HG02759 (cell line): ENCODE measurements at regions not wholly inside any gene's neighbourhood (a gene's known extent, or its start where the extent isn't known, plus 50 kb on each side); places are given as distances from the start of the nearest gene placed in this dataset.
"Not testable (repeated sequence)": the region's sequence is repeated elsewhere in the genome, so short reads cannot be mapped to it uniquely, and the experiment has no call there.

Experiments used
- ATAC-seq: cut with Tn5 transposase; IDR thresholded peaks from one replicate; pipeline ENCODE4 v1.9.1; 2021; ENCODE audit warnings: mild to moderate bottlenecking, moderate library complexity; ENCODE audit not compliant: unreplicated experiment

GRCh38 chr2:210954386-210954907 is 398.0 kb downstream of the CPS1 start:
- no peak for ATAC-seq

- ATAC-seq: no peak
These were observed 399.2 kb downstream of the CPS1 start for GRCh38 chr2:210955591-210955990.

GRCh38 chr2:210956101-210956500 is 399.7 kb downstream of the CPS1 start:
- no peak for ATAC-seq

- no peak for ATAC-seq
These were observed 404.9 kb downstream of the CPS1 start for GRCh38 chr2:210961249-210961648.

- ATAC-seq: no peak
These were observed 407.0 kb downstream of the CPS1 start for GRCh38 chr2:210963386-210963785.

GRCh38 chr2:210964141-210964764 is 407.9 kb downstream of the CPS1 start:
- no peak for ATAC-seq

- ATAC-seq: no peak
These were observed 409.1 kb downstream of the CPS1 start for GRCh38 chr2:210965472-210965871.

GRCh38 chr2:210966330-210966729 is 409.9 kb downstream of the CPS1 start:
- no peak for ATAC-seq

GRCh38 chr2:210971431-210971830 is 415.0 kb downstream of the CPS1 start:
- ATAC-seq: no peak

GRCh38 chr2:210986806-210987205 is 430.4 kb downstream of the CPS1 start:
- ATAC-seq: not testable (repeated sequence)

GRCh38 chr2:210991107-210991506 is 434.7 kb downstream of the CPS1 start:
- no peak for ATAC-seq

GRCh38 chr2:210994104-210994503 is 437.7 kb downstream of the CPS1 start:
- no peak for ATAC-seq

GRCh38 chr2:210997373-210997772 is 441.0 kb downstream of the CPS1 start:
- no peak for ATAC-seq

- no peak for ATAC-seq
These were observed 441.9 kb downstream of the CPS1 start for GRCh38 chr2:210998334-210998733.

GRCh38 chr2:211014376-211014775 is 458.0 kb downstream of the CPS1 start:
- no peak for ATAC-seq

- ATAC-seq: no peak
These were observed 458.5 kb downstream of the CPS1 start for GRCh38 chr2:211014906-211015305.

GRCh38 chr2:211025089-211025488 is 468.7 kb downstream of the CPS1 start:
- not testable (repeated sequence) for ATAC-seq

GRCh38 chr2:211026109-211026508 is 469.7 kb downstream of the CPS1 start:
- no peak for ATAC-seq

- ATAC-seq: no peak
These were observed 471.6 kb downstream of the CPS1 start for GRCh38 chr2:211027976-211028375.

- ATAC-seq: no peak
These were observed 477.4 kb downstream of the CPS1 start for GRCh38 chr2:211033765-211034164.

- peak; percentile 70 for ATAC-seq
These were observed 479.3 kb downstream of the CPS1 start for GRCh38 chr2:211035548-211036185.

GRCh38 chr2:211045025-211045424 is 488.6 kb downstream of the CPS1 start:
- no peak for ATAC-seq
